Activated CD8-positive, alpha-beta T cell treated with anti-CD3 and anti-CD28 coated beads for 36 hours (primary cell): ENCODE measurements at regions not wholly inside any gene's neighbourhood (a gene's known extent, or its start where the extent isn't known, plus 50 kb on each side); places are given as distances from the start of the nearest gene placed in this dataset.

Experiments used
- ATAC-seq: fragments of 200-7000 bp; cut with Tn5 transposase; one replicate; pipeline ENCODE4 v1.10.0; 2021; ENCODE audit warnings: mild to moderate bottlenecking, moderate library complexity
- CTCF ChIA-PET: fragments of 350-600 bp; sonication (Branson Sonifier 250); formaldehyde crosslinking; loops from one replicate; lab custom pipeline; 2021; ENCODE audit warnings: antibody characterized with exemption; lab: Charles Lee
- POLR2A ChIA-PET: fragments of 350-600 bp; sonication (Branson Sonifier 250); formaldehyde crosslinking; loops from one replicate; lab custom pipeline; 2021; ENCODE audit warnings: antibody characterized with exemption; lab: Charles Lee
- DNase-seq: peaks from one replicate; pipeline ENCODE4 v3.0.0-alpha.2; 2020
- H3K27ac Mint-ChIP-seq: one replicate; pipeline ENCODE4 v1.8.0; 2021; ENCODE audit warnings: mild to moderate bottlenecking, mixed read lengths
- H3K27me3 Mint-ChIP-seq: one replicate; pipeline ENCODE4 v1.8.0; 2021; ENCODE audit warnings: mixed read lengths
- H3K36me3 Mint-ChIP-seq: one replicate; pipeline ENCODE4 v1.8.0; 2021; ENCODE audit warnings: low read depth, mixed read lengths
- H3K4me1 Mint-ChIP-seq: one replicate; pipeline ENCODE4 v1.8.0; 2021; ENCODE audit warnings: low read depth, mixed read lengths
- H3K4me3 Mint-ChIP-seq: one replicate; pipeline ENCODE4 v1.8.0; 2021; ENCODE audit warnings: mild to moderate bottlenecking, moderate library complexity, mixed read lengths
- H3K9me3 Mint-ChIP-seq: one replicate; pipeline ENCODE4 v1.8.0; 2021; ENCODE audit warnings: mixed read lengths
- CTCF ChIP-seq: fragments of 200-600 bp; IDR thresholded peaks from one replicate; pipeline ENCODE4 v1.8.0; 2022; ENCODE audit warnings: antibody characterized with exemption, mild to moderate bottlenecking
- intact Hi-C: fragments of 100-400 bp; cut with micrococcal nuclease; formaldehyde crosslinking; loops from one replicate; pipeline ENCODE4 v1.10.0; 2022

- Mint-ChIP-seq H3K27ac (no peak overlapping the region), H3K27me3 (no peaks in the 10 kb centered on the region), H3K36me3 (no peaks in the 10 kb centered on the region), H3K4me1 (no peaks in the 10 kb centered on the region), H3K9me3 (no peaks in the 10 kb centered on the region), H3K4me3 (no peak overlapping the region)
- intact Hi-C loops: no loop called here
- POLR2A ChIA-PET: no interaction called here
- ATAC-seq: no peak
- CTCF ChIA-PET: no interaction called here
- no peak for TF ChIP-seq CTCF
- no peak for DNase-seq
Observed at GRCh38 chr7:83872501-83872900, 223.6 kb upstream of the SEMA3E start.

GRCh38 chr7:83870515-83870914, 221.6 kb upstream of the SEMA3E start:
- no peak for ATAC-seq
- no peak overlapping the region for H3K4me3 Mint-ChIP-seq
- POLR2A ChIA-PET: no interaction called here
- H3K4me1 Mint-ChIP-seq: no peaks in the 10 kb centered on the region
- TF ChIP-seq CTCF: no peak
- no peaks in the 10 kb centered on the region for H3K36me3 Mint-ChIP-seq
- DNase-seq: no peak
- CTCF ChIA-PET: no interaction called here
- H3K27ac Mint-ChIP-seq: no peak overlapping the region
- no peaks in the 10 kb centered on the region for H3K27me3 Mint-ChIP-seq
- no peaks in the 10 kb centered on the region for H3K9me3 Mint-ChIP-seq
- intact Hi-C loops: no loop called here

GRCh38 chr7:83866582-83866981, 217.6 kb upstream of the SEMA3E start:
- no peaks in the 10 kb centered on the region for H3K36me3 Mint-ChIP-seq
- no peaks in the 10 kb centered on the region for H3K27me3 Mint-ChIP-seq
- H3K4me1 Mint-ChIP-seq: no peaks in the 10 kb centered on the region
- no peak for DNase-seq
- POLR2A ChIA-PET: no interaction called here
- no peak for TF ChIP-seq CTCF
- CTCF ChIA-PET: no interaction called here
- no peaks in the 10 kb centered on the region for H3K9me3 Mint-ChIP-seq
- H3K4me3 Mint-ChIP-seq: no peak overlapping the region
- no peak for ATAC-seq
- H3K27ac Mint-ChIP-seq: no peak overlapping the region
- intact Hi-C loops: no loop called here

GRCh38 chr7:83864551-83864950, 215.6 kb upstream of the SEMA3E start:
- ChIA-PET CTCF (no interaction called here), POLR2A (no interaction called here)
- DNase-seq: no peak
- intact Hi-C loops: no loop called here
- H3K9me3 Mint-ChIP-seq: no peaks in the 10 kb centered on the region
- no peak overlapping the region for H3K4me3 Mint-ChIP-seq
- no peak for ATAC-seq
- H3K27me3 Mint-ChIP-seq: no peaks in the 10 kb centered on the region
- H3K27ac Mint-ChIP-seq: no peak overlapping the region
- H3K4me1 Mint-ChIP-seq: no peaks in the 10 kb centered on the region
- no peaks in the 10 kb centered on the region for H3K36me3 Mint-ChIP-seq
- no peak for TF ChIP-seq CTCF

GRCh38 chr7:83863906-83864305, 215.0 kb upstream of the SEMA3E start:
- no peak overlapping the region for H3K4me3 Mint-ChIP-seq
- H3K36me3 Mint-ChIP-seq: no peaks in the 10 kb centered on the region
- no peak overlapping the region for H3K27ac Mint-ChIP-seq
- no peak for TF ChIP-seq CTCF
- POLR2A ChIA-PET: no interaction called here
- CTCF ChIA-PET: interaction anchor here (0.6 kb wide), 1 partner anchor 643 kb away, joined by 3 read pairs; no protein-coding TSS in a partner anchor
- ATAC-seq (no peak), DNase-seq (no peak)
- intact Hi-C loops: no loop called here
- H3K4me1 Mint-ChIP-seq: no peaks in the 10 kb centered on the region
- no peaks in the 10 kb centered on the region for H3K27me3 Mint-ChIP-seq
- H3K9me3 Mint-ChIP-seq: no peaks in the 10 kb centered on the region
